ENCODE measurements at regions not wholly inside any gene's neighbourhood (a gene's known extent, or its start where the extent isn't known, plus 50 kb on each side); places are given as distances from the start of the nearest gene placed in this dataset.

GRCh38 chr12:85507456-85507855, 227.4 kb downstream of the ALX1 start:
- ChIA-PET POLR2A (no interaction called here), CTCF (no interaction called here)
- no peak for DNase-seq (ENCODE audit: low read depth in 1 of 2, low spot score in 1 of 2)
- FAIRE-seq, result no peak
- H3K4me3 ChIP-seq, result no peak overlapping the region
- H3K9me3 ChIP-seq, result no peaks in the 10 kb centered on the region
- TF ChIP-seq HOXB5 (CRISPR knock-in tag; IDR thresholded peaks at IDR 0.05) (no peak), PBX3 (IDR thresholded peaks at IDR 0.05) (no peak), HDAC2 (IDR thresholded peaks at IDR 0.05) (no peak), CHD2 (IDR thresholded peaks at IDR 0.05; ENCODE audit: low read length, partially characterized antibody) (no peak), CHD4 (IDR thresholded peaks at IDR 0.05; ENCODE audit: borderline replicate concordance) (no peak), ELK1 (IDR thresholded peaks at IDR 0.05; ENCODE audit: low read depth, low read length) (no peak), KDM5A (IDR thresholded peaks at IDR 0.05) (no peak), MAZ (IDR thresholded peaks at IDR 0.05; ENCODE audit: borderline replicate concordance, low read depth, low read length) (no peak), NFE2L2 (conservative IDR thresholded peaks at IDR 0.05; ENCODE audit: low read length) (no peak), ATOH8 (CRISPR knock-in tag; IDR thresholded peaks at IDR 0.05; ENCODE audit: low read depth) (no peak), HOXB13 (CRISPR knock-in tag; IDR thresholded peaks at IDR 0.05; ENCODE audit: low read depth) (no peak), KDM1A (IDR thresholded peaks at IDR 0.05; ENCODE audit: low read depth) (no peak), CEBPB (IDR thresholded peaks at IDR 0.05) (no peak), TP53 (CRISPR knock-in tag; IDR thresholded peaks at IDR 0.05) (no peak), JUN (IDR thresholded peaks at IDR 0.05) (no peak), CBX8 (IDR thresholded peaks at IDR 0.05) (no peak), PHF8 (IDR thresholded peaks at IDR 0.05; ENCODE audit: borderline replicate concordance, low read depth) (no peak), MAFK (IDR thresholded peaks at IDR 0.05; ENCODE audit: partially characterized antibody) (no peak)
- TF ChIP-seq, protein P1, sequence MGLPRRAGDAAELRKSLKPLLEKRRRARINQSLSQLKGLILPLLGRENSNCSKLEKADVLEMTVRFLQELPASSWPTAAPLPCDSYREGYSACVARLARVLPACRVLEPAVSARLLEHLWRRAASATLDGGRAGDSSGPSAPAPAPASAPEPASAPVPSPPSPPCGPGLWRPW (IDR thresholded peaks at IDR 0.05), result no peak
- TF ChIP-seq, protein P2, sequence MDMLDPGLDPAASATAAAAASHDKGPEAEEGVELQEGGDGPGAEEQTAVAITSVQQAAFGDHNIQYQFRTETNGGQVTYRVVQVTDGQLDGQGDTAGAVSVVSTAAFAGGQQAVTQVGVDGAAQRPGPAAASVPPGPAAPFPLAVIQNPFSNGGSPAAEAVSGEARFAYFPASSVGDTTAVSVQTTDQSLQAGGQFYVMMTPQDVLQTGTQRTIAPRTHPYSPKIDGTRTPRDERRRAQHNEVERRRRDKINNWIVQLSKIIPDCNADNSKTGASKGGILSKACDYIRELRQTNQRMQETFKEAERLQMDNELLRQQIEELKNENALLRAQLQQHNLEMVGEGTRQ (IDR thresholded peaks at IDR 0.05), result no peak
- no peak overlapping the region for H3K27ac ChIP-seq
- no peak overlapping the region for H3K4me2 ChIP-seq
- H3K4me1 ChIP-seq, result no peaks in the 10 kb centered on the region
- ATAC-seq, result no peak

- Histone ChIP-seq H3K4me2 (no peak overlapping the region), H3K4me3 (no peak overlapping the region), H3K27ac (no peak overlapping the region), H3K9me3 (no peaks in the 10 kb centered on the region), H3K4me1 (no peaks in the 10 kb centered on the region)
- DNase-seq (ENCODE audit: low read depth in 1 of 2, low spot score in 1 of 2) (no peak), ATAC-seq (no peak), FAIRE-seq (no peak)
- CTCF ChIA-PET, result no interaction called here
- 67% methylated on average over 8 of the region's 8 CpGs for WGBS (ENCODE audit: missing lambda C conversion rate)
- POLR2A ChIA-PET, result no interaction called here
- TF ChIP-seq HDAC2 (IDR thresholded peaks at IDR 0.05) (no peak), ELK1 (IDR thresholded peaks at IDR 0.05; ENCODE audit: low read depth, low read length) (no peak), CBX8 (IDR thresholded peaks at IDR 0.05) (no peak), FOSB (CRISPR knock-in tag; IDR thresholded peaks at IDR 0.05) (no peak), KDM5A (IDR thresholded peaks at IDR 0.05) (no peak)
- TF ChIP-seq, protein P3, sequence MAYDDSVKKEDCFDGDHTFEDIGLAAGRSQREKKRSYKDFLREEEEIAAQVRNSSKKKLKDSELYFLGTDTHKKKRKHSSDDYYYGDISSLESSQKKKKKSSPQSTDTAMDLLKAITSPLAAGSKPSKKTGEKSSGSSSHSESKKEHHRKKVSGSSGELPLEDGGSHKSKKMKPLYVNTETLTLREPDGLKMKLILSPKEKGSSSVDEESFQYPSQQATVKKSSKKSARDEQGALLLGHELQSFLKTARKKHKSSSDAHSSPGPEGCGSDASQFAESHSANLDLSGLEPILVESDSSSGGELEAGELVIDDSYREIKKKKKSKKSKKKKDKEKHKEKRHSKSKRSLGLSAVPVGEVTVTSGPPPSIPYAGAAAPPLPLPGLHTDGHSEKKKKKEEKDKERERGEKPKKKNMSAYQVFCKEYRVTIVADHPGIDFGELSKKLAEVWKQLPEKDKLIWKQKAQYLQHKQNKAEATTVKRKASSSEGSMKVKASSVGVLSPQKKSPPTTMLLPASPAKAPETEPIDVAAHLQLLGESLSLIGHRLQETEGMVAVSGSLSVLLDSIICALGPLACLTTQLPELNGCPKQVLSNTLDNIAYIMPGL (CRISPR knock-in tag; IDR thresholded peaks at IDR 0.05; ENCODE audit: borderline replicate concordance), result no peak
- TF ChIP-seq, protein P2 (IDR thresholded peaks at IDR 0.05), result no peak
These were observed 229.2 kb downstream of the ALX1 start for GRCh38 chr12:85509081-85509856.
